PC-3 (cell line): ENCODE measurements at regions not wholly inside any gene's neighbourhood (a gene's known extent, or its start where the extent isn't known, plus 50 kb on each side); places are given as distances from the start of the nearest gene placed in this dataset.

ENCODE experiments used
- ATAC-seq: fragments of 200-7000 bp; cut with Tn5 transposase; 2 replicates; pipeline ENCODE4 v1.9.1; 2020; ENCODE audit warnings: mild to moderate bottlenecking, moderate library complexity
- BruUV-seq: library from RNA; stranded (reverse); fragments of 400-500 nt; replicated peaks from 2 replicates; lab custom pipeline; 2021; lab: Mats Ljungman, UMichigan
- CTCF ChIA-PET: fragments of 300-600 bp; sonication (Branson Sonifier 250); formaldehyde crosslinking; loops from one replicate; lab custom pipeline; 2022; ENCODE audit warnings: antibody characterized with exemption; lab: Charles Lee
- POLR2A ChIA-PET: fragments of 300-600 bp; sonication (Branson Sonifier 250); formaldehyde crosslinking; loops from one replicate; lab custom pipeline; 2022; ENCODE audit warnings: antibody characterized with exemption; ENCODE audit not compliant: unreplicated experiment; lab: Charles Lee
- DNase-seq: peaks from one replicate; pipeline ENCODE4 v3.0.0-alpha.2; 2015
- H2AFZ ChIP-seq: fragments of 300-600 bp; sonication (generic); 2 replicates; pipeline ENCODE4 v1.6.0; 2016; ENCODE audit warnings: antibody characterized with exemption, low read length
- H3F3A ChIP-seq: fragments of 300-600 bp; sonication (generic); one replicate; pipeline ENCODE4 v1.6.0; 2017; ENCODE audit warnings: antibody characterized with exemption, low read length, control low read depth, mild to moderate bottlenecking; ENCODE audit not compliant: unreplicated experiment
- H3K27ac ChIP-seq: fragments of 300-600 bp; sonication (generic); 2 replicates; pipeline ENCODE4 v1.5.1; 2016; ENCODE audit warnings: mild to moderate bottlenecking, low read length
- H3K27me3 ChIP-seq: fragments of 300-600 bp; sonication (generic); 2 replicates; pipeline ENCODE4 v1.6.1; 2016; ENCODE audit warnings: low read length, mixed read lengths
- H3K36me3 ChIP-seq: fragments of 300-600 bp; sonication (generic); 2 replicates; pipeline ENCODE4 v1.6.1; 2016; ENCODE audit warnings: low read depth, mixed run types, low read length, mixed read lengths
- H3K4me1 ChIP-seq: fragments of 300-600 bp; sonication (generic); 2 replicates; pipeline ENCODE4 v1.5.1; 2016; ENCODE audit warnings: low read length; ENCODE audit not compliant: insufficient read depth
- H3K4me2 ChIP-seq: fragments of 300-600 bp; sonication (generic); 2 replicates; pipeline ENCODE4 v1.6.0; 2016; ENCODE audit warnings: low read length
- H3K4me3 ChIP-seq: fragments of 300-600 bp; sonication (generic); 2 replicates; pipeline ENCODE4 v1.5.1; 2016; ENCODE audit warnings: mild to moderate bottlenecking, low read length, mixed read lengths
- H3K79me2 ChIP-seq: fragments of 300-600 bp; sonication (generic); 2 replicates; pipeline ENCODE4 v1.6.1; 2017; ENCODE audit warnings: low read length, mixed read lengths
- H3K9ac ChIP-seq: fragments of 300-600 bp; sonication (generic); 2 replicates; pipeline ENCODE4 v1.6.0; 2016; ENCODE audit warnings: mild to moderate bottlenecking, low read length
- H3K9me2 ChIP-seq: fragments of 300-600 bp; sonication (generic); replicated peaks from 2 replicates; pipeline ENCODE4 v1.6.1; 2016; ENCODE audit warnings: mixed run types, low read length, mixed read lengths
- H3K9me3 ChIP-seq: fragments of 300-600 bp; sonication (generic); 2 replicates; pipeline ENCODE4 v1.6.1; 2016; ENCODE audit warnings: low read length, mixed read lengths
- H4K20me1 ChIP-seq: fragments of 300-600 bp; sonication (generic); 2 replicates; pipeline ENCODE4 v1.6.1; 2016; ENCODE audit warnings: low read length, mixed read lengths
- CTCF ChIP-seq: fragments of 300-600 bp; sonication (generic); conservative IDR thresholded peaks from 2 replicates; pipeline ENCODE4 v1.5.1; 2017; ENCODE audit warnings: antibody characterized with exemption, low read depth, mild to moderate bottlenecking, low read length
- EZH2 ChIP-seq: fragments of 300-600 bp; sonication (generic); IDR thresholded peaks from one replicate; pipeline ENCODE4 v1.6.1; 2017; ENCODE audit warnings: antibody characterized with exemption, mild to moderate bottlenecking, low read length; ENCODE audit not compliant: unreplicated experiment
- EZH2phosphoT487 ChIP-seq: fragments of 300-600 bp; sonication (generic); IDR thresholded peaks from 2 replicates; pipeline ENCODE4 v1.6.1; 2018; ENCODE audit warnings: mild to moderate bottlenecking, antibody characterized with exemption, low read length, borderline replicate concordance
- intact Hi-C: fragments of 100-400 bp; cut with micrococcal nuclease; formaldehyde crosslinking; loops from 2 replicates; pipeline ENCODE4 v1.9.0; 2023

- H3K36me3 ChIP-seq, result no peaks in the 10 kb centered on the region
- peaks cover 5% of the 10 kb centered on the region for H3F3A ChIP-seq
- BruUV-seq, result no TSS peak
- no peak for DNase-seq
- H2AFZ ChIP-seq, result no peak overlapping the region
- no peak overlapping the region for H3K4me2 ChIP-seq
- POLR2A ChIA-PET, result no interaction called here
- H3K9ac ChIP-seq, result no peak overlapping the region
- no peaks in the 10 kb centered on the region for H3K9me3 ChIP-seq
- no peak overlapping the region for H3K27ac ChIP-seq
- H4K20me1 ChIP-seq, result no peaks in the 10 kb centered on the region
- intact Hi-C loops, result no loop called here
- CTCF ChIA-PET, result no interaction called here
- no peaks in the 10 kb centered on the region for H3K9me2 ChIP-seq
- H3K27me3 ChIP-seq, result no peaks in the 10 kb centered on the region
- H3K4me1 ChIP-seq, result peaks cover 7% of the 10 kb centered on the region
- H3K4me3 ChIP-seq, result no peak overlapping the region
- H3K79me2 ChIP-seq, result no peaks in the 10 kb centered on the region
- TF ChIP-seq EZH2, result no peak
- no peak for TF ChIP-seq EZH2phosphoT487
- TF ChIP-seq CTCF, result no peak
- ATAC-seq, result no peak
These were observed 344.1 kb upstream of the LMO3 start for GRCh38 chr12:16949871-16950667.

GRCh38 chr12:16949371-16949770, 343.4 kb upstream of the LMO3 start:
- Histone ChIP-seq H3K4me2 (no peak overlapping the region), H2AFZ (no peak overlapping the region), H3K4me1 (no peaks in the 10 kb centered on the region), H3K27ac (no peak overlapping the region), H3K27me3 (no peaks in the 10 kb centered on the region), H3K4me3 (no peak overlapping the region), H4K20me1 (no peaks in the 10 kb centered on the region), H3F3A (no peaks in the 10 kb centered on the region), H3K9me2 (no peaks in the 10 kb centered on the region), H3K79me2 (no peaks in the 10 kb centered on the region), H3K36me3 (no peaks in the 10 kb centered on the region), H3K9me3 (no peaks in the 10 kb centered on the region), H3K9ac (no peak overlapping the region)
- ATAC-seq, result no peak
- no peak for DNase-seq
- ChIA-PET CTCF (no interaction called here), POLR2A (no interaction called here)
- intact Hi-C loops, result no loop called here
- no TSS peak for BruUV-seq
- no peak for TF ChIP-seq EZH2phosphoT487
- no peak for TF ChIP-seq CTCF
- TF ChIP-seq EZH2, result no peak

- no peaks in the 10 kb centered on the region for H3K27me3 ChIP-seq
- H3K9me2 ChIP-seq, result no peaks in the 10 kb centered on the region
- DNase-seq (no peak), ATAC-seq (no peak)
- no peaks in the 10 kb centered on the region for H3K36me3 ChIP-seq
- H3K79me2 ChIP-seq, result no peaks in the 10 kb centered on the region
- H2AFZ ChIP-seq, result no peak overlapping the region
- H3K4me1 ChIP-seq, result no peaks in the 10 kb centered on the region
- no peaks in the 10 kb centered on the region for H4K20me1 ChIP-seq
- no peak overlapping the region for H3K9ac ChIP-seq
- POLR2A ChIA-PET, result no interaction called here
- intact Hi-C loops, result no loop called here
- no peaks in the 10 kb centered on the region for H3K9me3 ChIP-seq
- no peak overlapping the region for H3K27ac ChIP-seq
- TF ChIP-seq CTCF (no peak), EZH2 (no peak), EZH2phosphoT487 (no peak)
- CTCF ChIA-PET, result no interaction called here
- no peak overlapping the region for H3K4me2 ChIP-seq
- no peaks in the 10 kb centered on the region for H3F3A ChIP-seq
- no TSS peak for BruUV-seq
- no peak overlapping the region for H3K4me3 ChIP-seq
These were observed 340.7 kb upstream of the LMO3 start for GRCh38 chr12:16946704-16947103.
